Muscle of arm (tissue), 1 donor: ENCODE measurements at regions not wholly inside any gene's neighbourhood (a gene's known extent, or its start where the extent isn't known, plus 50 kb on each side); places are given as distances from the start of the nearest gene placed in this dataset.
"Not testable (repeated sequence)": the region's sequence is repeated elsewhere in the genome, so short reads cannot be mapped to it uniquely, and the experiment has no call there.

Source experiments
- DNase-seq: peaks from one replicate; pipeline ENCODE4 v3.0.0-alpha.2; 2013

DNA sequence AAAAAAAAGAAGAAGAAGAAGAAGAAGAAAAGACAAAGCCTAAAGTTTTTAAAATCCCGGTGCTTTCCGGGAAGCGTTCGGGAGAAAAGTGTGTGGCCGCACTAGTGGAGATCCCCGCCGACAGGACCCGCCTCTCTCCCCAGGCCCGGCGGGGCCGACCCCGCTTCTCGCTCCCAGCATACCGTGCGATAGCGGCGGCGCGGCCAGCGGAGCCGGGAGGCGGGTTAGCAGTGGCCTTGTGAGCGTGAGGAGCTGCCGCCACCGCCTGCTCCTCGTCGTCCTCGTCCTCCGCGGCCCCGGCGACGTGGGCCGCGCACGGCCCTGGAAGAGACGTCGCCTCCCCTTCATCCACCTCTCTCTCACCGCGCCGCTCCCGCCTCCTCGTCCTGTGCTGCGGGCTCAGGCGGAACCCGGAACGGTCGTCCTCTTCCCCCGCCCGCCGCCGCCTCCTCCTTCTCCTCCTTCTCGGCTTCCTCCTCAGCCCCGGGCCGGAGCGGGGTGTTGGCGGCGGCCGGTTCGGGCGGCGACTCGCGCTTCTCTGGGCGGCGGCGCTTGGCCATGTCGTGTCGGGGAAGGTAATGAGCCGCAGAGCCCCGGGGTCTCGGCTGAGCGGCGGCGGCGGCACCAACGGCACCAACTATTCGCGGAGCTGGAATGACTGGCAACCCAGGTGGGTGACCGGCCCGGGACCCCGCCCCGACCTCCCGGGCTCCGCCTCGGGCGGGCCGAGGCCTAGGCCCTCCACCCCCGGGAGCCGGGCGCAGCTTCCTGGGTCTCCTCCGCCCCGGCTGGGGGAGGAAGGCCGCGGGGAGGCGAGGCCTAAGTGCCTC lies 62.6 kb upstream of the CDR2 start:
- DNase-seq, result peak; percentile 79

DNA sequence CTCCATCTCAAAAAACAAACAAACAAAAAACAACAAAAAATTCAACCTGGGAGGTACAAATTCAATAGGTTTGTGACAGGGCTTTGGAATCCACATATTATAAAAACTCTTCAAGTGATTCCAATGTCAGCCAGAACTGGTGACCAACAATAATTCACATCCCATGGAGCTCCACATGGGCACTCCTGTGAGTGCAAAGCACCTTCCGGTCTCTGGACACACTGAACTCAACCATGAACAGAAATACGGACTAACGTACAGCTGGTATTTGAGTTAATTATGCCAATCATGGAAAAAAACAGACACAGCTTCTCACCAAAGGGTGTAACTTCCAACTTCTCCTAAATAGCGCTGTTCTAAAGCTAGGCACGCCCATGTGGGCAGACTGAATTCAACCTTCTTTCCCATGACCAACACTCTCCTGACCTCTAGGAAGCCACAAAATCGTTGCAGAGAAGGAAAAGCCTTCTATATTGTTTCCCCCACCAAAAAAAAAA lies 62.0 kb upstream of the CDR2 start:
- DNase-seq, result not testable (repeated sequence)

DNA sequence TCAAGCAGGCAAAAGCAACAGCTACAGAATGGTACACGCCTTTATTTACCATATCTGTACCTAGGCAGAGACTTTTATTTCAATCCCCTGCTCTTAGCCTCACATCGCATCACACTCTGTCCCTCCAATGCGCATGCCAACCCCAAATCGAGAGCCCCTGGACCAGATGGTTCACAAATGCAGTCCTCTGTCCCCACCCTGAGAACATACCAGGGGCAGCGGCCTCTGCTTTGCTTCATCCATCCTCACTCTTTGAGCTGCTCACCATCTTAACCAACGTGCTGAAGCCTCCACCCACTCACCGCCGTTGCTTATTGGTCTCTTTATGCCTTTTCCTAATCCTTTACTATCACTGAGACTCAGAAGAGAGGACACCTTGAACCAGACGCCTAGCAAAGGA lies 56.9 kb upstream of the CDR2 start:
- DNase-seq, result not testable (repeated sequence)

DNA sequence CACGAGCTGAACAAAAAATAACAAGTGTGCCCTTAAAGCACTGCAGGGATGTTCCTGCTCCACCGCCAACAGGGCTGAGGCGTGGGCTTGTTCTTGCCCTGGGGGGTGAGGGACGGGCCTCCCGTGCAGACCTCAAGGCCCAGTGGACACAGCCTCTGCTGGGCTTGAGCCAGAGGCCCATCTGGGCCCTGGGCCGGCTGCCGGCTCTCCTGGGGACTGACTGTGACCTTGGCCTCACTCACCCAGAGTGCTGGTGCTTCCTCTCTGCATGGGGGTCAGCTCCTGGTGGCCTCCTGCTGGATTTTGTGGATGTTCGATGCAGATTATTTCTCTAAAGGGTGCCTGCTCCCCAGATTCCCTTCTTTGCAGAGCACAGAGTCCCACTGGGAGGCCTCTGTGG lies 54.2 kb upstream of the CDR2 start:
- DNase-seq, result no peak

DNA sequence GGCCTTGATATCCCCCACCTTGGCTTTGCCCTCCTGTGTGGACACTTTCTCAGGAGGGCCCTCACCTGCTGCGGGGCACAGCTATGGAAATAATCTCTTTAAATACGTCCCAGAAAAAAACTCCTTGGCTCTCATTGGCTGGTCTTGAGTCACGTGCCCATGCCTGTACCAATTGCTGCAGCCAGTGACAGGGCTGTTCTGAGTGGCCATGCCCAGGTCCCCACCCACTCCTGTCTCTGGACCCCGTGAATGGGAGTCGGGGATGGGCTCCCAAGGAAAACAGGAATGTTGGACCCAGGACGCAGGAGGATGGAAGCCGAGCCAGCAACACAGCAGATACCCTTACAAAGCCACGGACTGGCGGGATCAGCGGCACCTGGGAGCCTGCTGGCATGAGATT lies 53.1 kb upstream of the CDR2 start:
- DNase-seq, result no peak

DNA sequence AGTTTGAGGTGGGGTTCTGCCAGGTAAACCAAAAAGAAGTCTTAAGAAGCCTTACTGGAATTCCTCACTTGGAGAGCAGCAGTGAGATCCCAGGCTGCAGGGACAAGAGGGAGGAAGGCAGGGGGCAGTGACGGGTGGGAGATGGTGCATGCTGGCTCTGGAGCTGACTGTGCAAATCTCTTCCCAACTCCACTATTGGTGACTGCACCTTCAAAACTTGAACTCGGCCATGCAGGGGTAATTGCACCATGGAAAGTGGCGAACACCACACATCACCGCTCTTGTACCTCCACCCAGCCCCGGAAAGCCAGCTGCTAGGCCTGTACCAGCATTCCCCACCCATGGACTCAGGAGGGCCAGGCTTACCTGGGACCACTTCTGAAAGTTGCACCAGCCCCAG lies 51.4 kb upstream of the CDR2 start:
- DNase-seq, result no peak

DNA sequence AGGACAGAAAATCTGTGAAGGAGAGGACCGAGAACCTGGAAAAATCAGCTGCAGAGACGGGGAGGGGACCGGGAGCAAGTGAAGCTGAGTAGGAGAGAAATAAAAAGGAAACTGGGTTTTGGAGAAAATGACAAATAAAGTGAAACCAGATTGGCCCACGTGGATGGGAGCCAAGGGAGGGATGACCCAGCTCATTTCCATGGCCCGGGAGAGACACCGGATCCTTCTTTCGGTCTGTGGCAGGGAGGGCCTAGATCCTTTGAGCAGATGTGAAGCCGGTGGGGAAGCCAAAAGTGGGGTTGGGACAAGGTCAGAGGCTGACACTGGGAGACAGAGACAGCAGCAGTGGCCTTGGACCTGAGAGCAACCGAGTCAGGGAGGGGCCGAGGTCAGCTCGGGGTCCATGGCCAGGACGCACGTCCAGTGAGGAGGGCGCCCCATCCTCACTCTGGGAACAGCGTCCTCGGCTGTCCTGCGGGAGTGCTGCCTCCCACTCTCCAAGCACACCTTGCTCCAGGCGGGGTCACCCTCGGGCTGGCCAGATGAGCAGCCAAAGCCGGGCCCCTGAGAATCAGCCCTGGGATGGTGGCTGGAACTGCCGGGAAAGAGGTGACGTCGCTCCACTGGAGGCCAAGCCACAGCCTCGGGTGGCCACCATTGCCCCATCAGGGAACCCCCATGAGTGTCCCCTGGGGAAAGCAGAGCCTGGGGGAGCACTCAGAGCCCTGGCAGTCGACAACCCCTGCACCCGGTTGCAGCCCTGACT lies 50.8 kb upstream of the CDR2 start:
- DNase-seq, result peak; percentile 95

DNA sequence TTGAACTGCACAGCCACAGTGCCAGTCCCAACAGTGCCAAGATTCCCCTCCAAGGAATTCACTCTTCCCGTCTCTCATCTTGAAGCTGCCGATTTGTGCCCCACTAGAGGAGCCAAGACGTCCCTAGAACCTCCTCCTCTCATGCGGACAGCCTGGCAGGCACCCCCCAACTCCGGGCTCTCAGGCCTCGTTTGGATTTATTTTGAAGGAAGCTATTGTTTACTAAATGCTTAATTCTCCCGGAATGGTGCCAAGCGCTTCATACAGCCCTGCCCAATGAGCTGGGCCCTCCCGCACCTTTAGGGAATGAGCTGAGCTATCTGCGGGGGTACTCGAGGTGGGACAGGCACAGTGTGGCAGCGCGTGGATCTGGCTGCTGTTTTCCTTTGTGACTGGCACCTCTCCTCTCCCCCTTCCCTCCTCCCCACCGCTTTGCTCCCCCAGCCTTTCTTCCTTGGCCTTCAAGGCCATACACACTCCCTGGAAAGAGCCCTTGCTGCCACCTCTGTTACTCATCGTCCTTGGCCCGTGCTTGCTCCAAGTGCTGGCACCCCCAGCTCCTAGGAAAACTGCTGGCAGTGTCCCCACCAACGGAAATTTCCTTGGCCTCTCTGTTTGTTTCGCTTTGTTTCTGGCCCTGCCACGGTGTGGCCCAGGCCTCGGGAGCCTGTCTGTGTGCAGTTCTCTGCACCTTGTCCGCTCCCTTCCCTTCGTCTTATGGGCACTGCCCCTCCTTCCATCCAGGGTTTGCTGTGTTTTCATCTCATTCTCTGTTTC lies 49.9 kb upstream of the CDR2 start:
- peak; percentile 45 for DNase-seq
